ENCODE measurements at regions not wholly inside any gene's neighbourhood (a gene's known extent, or its start where the extent isn't known, plus 50 kb on each side); places are given as distances from the start of the nearest gene placed in this dataset.

- Histone ChIP-seq H2AFZ (ENCODE audit: low read length) (no peak overlapping the region), H3K36me3 (ENCODE audit: low read depth, low read length) (no peaks in the 10 kb centered on the region), H3K9ac (ENCODE audit: low read length) (no peak overlapping the region), H4K20me1 (ENCODE audit: low read length) (no peaks in the 10 kb centered on the region), H3K27me3 (ENCODE audit: low read length) (peaks cover 35% of the 10 kb centered on the region), H3K4me3 (ENCODE audit: low read length) (no peak overlapping the region), H3K27ac (ENCODE audit: low read length) (no peak overlapping the region), H3F3A (ENCODE audit: low read length, unreplicated experiment) (no peaks in the 10 kb centered on the region), H3K4me2 (ENCODE audit: low read length) (no peak overlapping the region), H3K9me2 (replicated peaks; ENCODE audit: low read length) (no peaks in the 10 kb centered on the region), H3K9me3 (ENCODE audit: low read length) (0 out of 2 replicates have a peak, but pooled peaks cover 3% of the 10 kb centered on the region), H3K79me2 (ENCODE audit: low read length) (no peaks in the 10 kb centered on the region), H3K4me1 (ENCODE audit: insufficient read depth, low read length) (peaks cover 8% of the 10 kb centered on the region; the same call in 1 of the 2 replicates)
- ChIA-PET CTCF (no interaction called here), POLR2A (ENCODE audit: unreplicated experiment) (no interaction called here)
- ATAC-seq (peak; percentile 27; the same call in 1 of the 2 replicates), DNase-seq (no peak)
- intact Hi-C loops (cut with micrococcal nuclease), result no loop called here
- BruUV-seq (replicated peaks), result no TSS peak
- TF ChIP-seq CTCF (conservative IDR thresholded peaks at IDR 0.05; ENCODE audit: low read depth, low read length), result no peak
- TF ChIP-seq EZH2phosphoT487 (IDR thresholded peaks at IDR 0.05; ENCODE audit: borderline replicate concordance, low read length), result no peak
- TF ChIP-seq EZH2 (IDR thresholded peaks at IDR 0.05; ENCODE audit: low read length, unreplicated experiment), result no peak
Measured at GRCh38 chr6:5936140-5936539, 70.6 kb downstream of the NRN1 start.

GRCh38 chr6:5930968-5931367 lies 75.8 kb downstream of the NRN1 start:
- intact Hi-C loops (cut with micrococcal nuclease), result no loop called here
- Histone ChIP-seq H3K79me2 (ENCODE audit: low read length) (no peaks in the 10 kb centered on the region), H4K20me1 (ENCODE audit: low read length) (no peaks in the 10 kb centered on the region), H3F3A (ENCODE audit: low read length, unreplicated experiment) (no peaks in the 10 kb centered on the region), H3K27ac (ENCODE audit: low read length) (no peak overlapping the region), H3K9me2 (replicated peaks; ENCODE audit: low read length) (no peaks in the 10 kb centered on the region), H3K27me3 (ENCODE audit: low read length) (peaks cover 41% of the 10 kb centered on the region), H3K9me3 (ENCODE audit: low read length) (0 out of 2 replicates have a peak, but pooled peaks cover 3% of the 10 kb centered on the region), H3K4me3 (ENCODE audit: low read length) (no peak overlapping the region), H3K4me1 (ENCODE audit: insufficient read depth, low read length) (no peaks in the 10 kb centered on the region), H3K36me3 (ENCODE audit: low read depth, low read length) (no peaks in the 10 kb centered on the region), H3K4me2 (ENCODE audit: low read length) (no peak overlapping the region), H3K9ac (ENCODE audit: low read length) (no peak overlapping the region), H2AFZ (ENCODE audit: low read length) (no peak overlapping the region)
- POLR2A ChIA-PET (ENCODE audit: unreplicated experiment), result no interaction called here
- ATAC-seq (no peak), DNase-seq (no peak)
- no TSS peak for BruUV-seq (replicated peaks)
- CTCF ChIA-PET, result no interaction called here
- no peak for TF ChIP-seq EZH2phosphoT487 (IDR thresholded peaks at IDR 0.05; ENCODE audit: borderline replicate concordance, low read length)

GRCh38 chr6:5930143-5930770 lies 76.5 kb downstream of the NRN1 start:
- BruUV-seq (replicated peaks), result no TSS peak
- H3K4me2 ChIP-seq (ENCODE audit: low read length), result no peak overlapping the region
- intact Hi-C loops (cut with micrococcal nuclease), result no loop called here
- H3K9me3 ChIP-seq (ENCODE audit: low read length), result 0 out of 2 replicates have a peak, but pooled peaks cover 3% of the 10 kb centered on the region
- no peak for ATAC-seq
- TF ChIP-seq CTCF (conservative IDR thresholded peaks at IDR 0.05; ENCODE audit: low read depth, low read length) (no peak), EZH2 (IDR thresholded peaks at IDR 0.05; ENCODE audit: low read length, unreplicated experiment) (no peak), EZH2phosphoT487 (IDR thresholded peaks at IDR 0.05; ENCODE audit: borderline replicate concordance, low read length) (no peak)
- no peak for DNase-seq
- no peak overlapping the region for H3K4me3 ChIP-seq (ENCODE audit: low read length)
- H3K36me3 ChIP-seq (ENCODE audit: low read depth, low read length), result no peaks in the 10 kb centered on the region
- H4K20me1 ChIP-seq (ENCODE audit: low read length), result no peaks in the 10 kb centered on the region
- no peaks in the 10 kb centered on the region for H3K4me1 ChIP-seq (ENCODE audit: insufficient read depth, low read length)
- ChIA-PET POLR2A (ENCODE audit: unreplicated experiment) (no interaction called here), CTCF (no interaction called here)
- no peaks in the 10 kb centered on the region for H3K9me2 ChIP-seq (replicated peaks; ENCODE audit: low read length)
- H3K79me2 ChIP-seq (ENCODE audit: low read length), result no peaks in the 10 kb centered on the region
- H3K27ac ChIP-seq (ENCODE audit: low read length), result no peak overlapping the region
- no peaks in the 10 kb centered on the region for H3F3A ChIP-seq (ENCODE audit: low read length, unreplicated experiment)
- H3K27me3 ChIP-seq (ENCODE audit: low read length), result peaks cover 40% of the 10 kb centered on the region
- no peak overlapping the region for H2AFZ ChIP-seq (ENCODE audit: low read length)
- no peak overlapping the region for H3K9ac ChIP-seq (ENCODE audit: low read length)
